Transverse colon (tissue), 4 donors: ENCODE measurements at regions not wholly inside any gene's neighbourhood (a gene's known extent, or its start where the extent isn't known, plus 50 kb on each side); places are given as distances from the start of the nearest gene placed in this dataset.
"Not testable (repeated sequence)": the region's sequence is repeated elsewhere in the genome, so short reads cannot be mapped to it uniquely, and the experiment has no call there.

Source experiments
- EP300 ChIP-seq: sonication (generic); formaldehyde crosslinking; IDR thresholded peaks from one replicate; pipeline ENCODE4 v1.6.1; 2017; ENCODE audit warnings: antibody characterized with exemption, low read depth
- POLR2A ChIP-seq: fragments of 450-650 bp; IDR thresholded peaks from one replicate; pipeline ENCODE4 v1.6.1; 2016; ENCODE audit warnings: antibody characterized with exemption, mild to moderate bottlenecking, moderate library complexity
- POLR2AphosphoS5 ChIP-seq, 3 donors: sonication (generic); formaldehyde crosslinking; IDR thresholded peaks; one replicate each; pipeline ENCODE4 v1.6.1; 2016; ENCODE audit warnings: antibody characterized with exemption in 3 of 3
- TF ChIP-seq, protein P1 (sequence below), 5 experiments: fragments of 200-600 bp in 3 of 5; fragments of 450-650 bp in 2 of 5; sonication (generic) in 3 of 5; IDR thresholded peaks; 1 replicate in 2 of 5; 2 replicates in 3 of 5; pipeline ENCODE4 v1.5.1; 2016 to 2017; ENCODE audit warnings: antibody characterized with exemption in 5 of 5, inconsistent platforms in 3 of 5, mild to moderate bottlenecking in 2 of 5, moderate library complexity in 1 of 5

DNA sequence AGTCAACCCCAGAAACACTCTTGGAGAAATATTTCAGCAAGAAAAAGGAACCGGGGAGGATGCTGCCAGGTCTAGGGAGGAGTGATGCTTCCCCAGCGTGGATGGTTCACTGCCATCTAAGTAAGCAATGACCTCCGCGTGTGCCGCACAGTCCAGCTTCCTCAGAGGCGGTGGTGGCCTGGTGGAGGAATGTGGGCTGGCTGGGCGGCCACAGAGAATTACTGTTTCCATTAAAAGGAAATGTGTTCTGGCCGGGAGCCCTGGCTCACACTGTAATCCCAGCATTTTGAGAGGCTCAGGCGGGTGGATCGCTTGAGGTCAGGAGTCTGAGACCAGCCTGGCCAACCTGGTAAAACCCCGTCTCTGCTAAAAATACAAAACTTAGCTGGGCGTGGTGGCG lies 356.7 kb downstream of the GOLGA6L6 start:
- not testable (repeated sequence) for TF ChIP-seq POLR2A; EP300; POLR2AphosphoS5 (IDR thresholded peaks at IDR 0.05)
- TF ChIP-seq, protein P1, sequence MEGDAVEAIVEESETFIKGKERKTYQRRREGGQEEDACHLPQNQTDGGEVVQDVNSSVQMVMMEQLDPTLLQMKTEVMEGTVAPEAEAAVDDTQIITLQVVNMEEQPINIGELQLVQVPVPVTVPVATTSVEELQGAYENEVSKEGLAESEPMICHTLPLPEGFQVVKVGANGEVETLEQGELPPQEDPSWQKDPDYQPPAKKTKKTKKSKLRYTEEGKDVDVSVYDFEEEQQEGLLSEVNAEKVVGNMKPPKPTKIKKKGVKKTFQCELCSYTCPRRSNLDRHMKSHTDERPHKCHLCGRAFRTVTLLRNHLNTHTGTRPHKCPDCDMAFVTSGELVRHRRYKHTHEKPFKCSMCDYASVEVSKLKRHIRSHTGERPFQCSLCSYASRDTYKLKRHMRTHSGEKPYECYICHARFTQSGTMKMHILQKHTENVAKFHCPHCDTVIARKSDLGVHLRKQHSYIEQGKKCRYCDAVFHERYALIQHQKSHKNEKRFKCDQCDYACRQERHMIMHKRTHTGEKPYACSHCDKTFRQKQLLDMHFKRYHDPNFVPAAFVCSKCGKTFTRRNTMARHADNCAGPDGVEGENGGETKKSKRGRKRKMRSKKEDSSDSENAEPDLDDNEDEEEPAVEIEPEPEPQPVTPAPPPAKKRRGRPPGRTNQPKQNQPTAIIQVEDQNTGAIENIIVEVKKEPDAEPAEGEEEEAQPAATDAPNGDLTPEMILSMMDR (IDR thresholded peaks at IDR 0.05), result not testable (repeated sequence)
